MM.1S (cell line): ENCODE measurements at regions not wholly inside any gene's neighbourhood (a gene's known extent, or its start where the extent isn't known, plus 50 kb on each side); places are given as distances from the start of the nearest gene placed in this dataset.

ENCODE experiments used
- DNase-seq: peaks from one replicate; pipeline ENCODE4 v3.0.0-alpha.2; 2015
- H2AFZ ChIP-seq: fragments of 300-600 bp; sonication (generic); 2 replicates; pipeline ENCODE4 v1.6.0; 2016; ENCODE audit warnings: antibody characterized with exemption, low read length
- H3F3A ChIP-seq: fragments of 300-600 bp; sonication (generic); 2 replicates; pipeline ENCODE4 v1.6.1; 2016; ENCODE audit warnings: mild to moderate bottlenecking, antibody characterized with exemption, low read length, moderate library complexity, mixed read lengths; ENCODE audit not compliant: insufficient read depth
- H3K27ac ChIP-seq: fragments of 300-600 bp; sonication (generic); 2 replicates; pipeline ENCODE4 v1.5.1; 2016; ENCODE audit warnings: mild to moderate bottlenecking, low read length
- H3K27me3 ChIP-seq: fragments of 300-600 bp; sonication (generic); replicated peaks from 2 replicates; pipeline ENCODE4 v1.6.0; 2016; ENCODE audit warnings: low read length; ENCODE audit not compliant: insufficient read depth
- H3K36me3 ChIP-seq: fragments of 300-600 bp; sonication (generic); replicated peaks from 2 replicates; pipeline ENCODE4 v1.6.1; 2016; ENCODE audit warnings: mild to moderate bottlenecking, low read length, mixed read lengths; ENCODE audit not compliant: insufficient read depth
- H3K4me1 ChIP-seq: fragments of 300-600 bp; sonication (generic); 2 replicates; pipeline ENCODE4 v1.6.1; 2016; ENCODE audit warnings: low read length, mixed read lengths
- H3K4me2 ChIP-seq: fragments of 300-600 bp; sonication (generic); 2 replicates; pipeline ENCODE4 v1.6.0; 2016; ENCODE audit warnings: low read depth, low read length
- H3K4me3 ChIP-seq: fragments of 300-600 bp; sonication (generic); 2 replicates; pipeline ENCODE4 v1.5.1; 2016; ENCODE audit warnings: low read length, mixed read lengths
- H3K79me2 ChIP-seq: fragments of 300-600 bp; sonication (generic); 2 replicates; pipeline ENCODE4 v1.6.1; 2016; ENCODE audit warnings: mixed run types, low read length, mixed read lengths
- H3K9ac ChIP-seq: fragments of 300-600 bp; sonication (generic); 2 replicates; pipeline ENCODE4 v1.6.1; 2016; ENCODE audit warnings: low read length, mixed read lengths
- H3K9me2 ChIP-seq: fragments of 300-600 bp; sonication (generic); replicated peaks from 2 replicates; pipeline ENCODE4 v1.6.1; 2016; ENCODE audit warnings: mild to moderate bottlenecking, low read length, mixed read lengths; ENCODE audit not compliant: insufficient read depth
- H3K9me3 ChIP-seq: fragments of 300-600 bp; sonication (generic); replicated peaks from 2 replicates; pipeline ENCODE4 v1.6.1; 2016; ENCODE audit warnings: mild to moderate bottlenecking, low read length, mixed read lengths; ENCODE audit not compliant: insufficient read depth
- H4K20me1 ChIP-seq: fragments of 300-600 bp; sonication (generic); 2 replicates; pipeline ENCODE4 v1.6.1; 2016; ENCODE audit warnings: mild to moderate bottlenecking, low read length, moderate library complexity, mixed read lengths; ENCODE audit not compliant: insufficient read depth
- EZH2 ChIP-seq: fragments of 300-600 bp; sonication (generic); optimal IDR thresholded peaks from 2 replicates; pipeline ENCODE3; 2017; ENCODE audit warnings: low read depth, mild to moderate bottlenecking, antibody characterized with exemption, low read length, mixed read lengths
- EZH2phosphoT487 ChIP-seq: fragments of 300-600 bp; sonication (generic); IDR thresholded peaks from 2 replicates; pipeline ENCODE4 v1.6.1; 2018; ENCODE audit warnings: antibody characterized with exemption, low read length
- TF ChIP-seq, protein P1 (sequence below): fragments of 300-600 bp; sonication (generic); IDR thresholded peaks from 2 replicates; pipeline ENCODE4 v1.5.1; 2016; ENCODE audit warnings: antibody characterized with exemption, low read length, mixed read lengths

DNA sequence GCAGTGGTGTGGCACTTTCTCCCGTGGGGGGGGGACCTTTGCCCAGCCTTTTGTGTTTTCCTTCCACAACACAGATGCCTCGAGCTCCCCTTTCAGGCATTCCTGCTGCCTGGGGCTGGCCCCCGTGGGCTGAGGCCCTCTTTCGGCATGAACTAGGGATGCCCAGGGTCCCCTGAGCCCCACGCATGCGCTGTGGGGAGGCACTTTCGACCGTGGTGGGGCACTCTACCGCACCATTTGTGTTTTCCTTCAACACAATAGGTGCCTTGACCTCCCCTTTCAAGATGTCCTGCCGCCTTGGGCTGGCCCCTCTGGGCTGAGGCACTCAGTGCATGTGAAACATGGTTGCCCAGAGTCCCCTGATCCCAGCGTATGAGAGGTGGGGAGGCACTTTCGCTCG, 363.7 kb downstream of the ALG10 start:
- H3K79me2 ChIP-seq = no peaks in the 10 kb centered on the region
- no peaks in the 10 kb centered on the region for H3K9me2 ChIP-seq
- H4K20me1 ChIP-seq = no peaks in the 10 kb centered on the region
- H2AFZ ChIP-seq = no peak overlapping the region
- TF ChIP-seq EZH2phosphoT487 = no peak
- no peak for TF ChIP-seq EZH2
- TF ChIP-seq, protein P1, sequence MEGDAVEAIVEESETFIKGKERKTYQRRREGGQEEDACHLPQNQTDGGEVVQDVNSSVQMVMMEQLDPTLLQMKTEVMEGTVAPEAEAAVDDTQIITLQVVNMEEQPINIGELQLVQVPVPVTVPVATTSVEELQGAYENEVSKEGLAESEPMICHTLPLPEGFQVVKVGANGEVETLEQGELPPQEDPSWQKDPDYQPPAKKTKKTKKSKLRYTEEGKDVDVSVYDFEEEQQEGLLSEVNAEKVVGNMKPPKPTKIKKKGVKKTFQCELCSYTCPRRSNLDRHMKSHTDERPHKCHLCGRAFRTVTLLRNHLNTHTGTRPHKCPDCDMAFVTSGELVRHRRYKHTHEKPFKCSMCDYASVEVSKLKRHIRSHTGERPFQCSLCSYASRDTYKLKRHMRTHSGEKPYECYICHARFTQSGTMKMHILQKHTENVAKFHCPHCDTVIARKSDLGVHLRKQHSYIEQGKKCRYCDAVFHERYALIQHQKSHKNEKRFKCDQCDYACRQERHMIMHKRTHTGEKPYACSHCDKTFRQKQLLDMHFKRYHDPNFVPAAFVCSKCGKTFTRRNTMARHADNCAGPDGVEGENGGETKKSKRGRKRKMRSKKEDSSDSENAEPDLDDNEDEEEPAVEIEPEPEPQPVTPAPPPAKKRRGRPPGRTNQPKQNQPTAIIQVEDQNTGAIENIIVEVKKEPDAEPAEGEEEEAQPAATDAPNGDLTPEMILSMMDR = no peak
- no peaks in the 10 kb centered on the region for H3F3A ChIP-seq
- no peak for DNase-seq
- no peak overlapping the region for H3K4me3 ChIP-seq
- H3K9me3 ChIP-seq = no peaks in the 10 kb centered on the region
- no peak overlapping the region for H3K9ac ChIP-seq
- no peaks in the 10 kb centered on the region for H3K4me1 ChIP-seq
- no peak overlapping the region for H3K4me2 ChIP-seq
- no peaks in the 10 kb centered on the region for H3K36me3 ChIP-seq
- no peaks in the 10 kb centered on the region for H3K27me3 ChIP-seq
- H3K27ac ChIP-seq = no peak overlapping the region

- TF ChIP-seq EZH2 = no peak
- no peak for TF ChIP-seq EZH2phosphoT487
- TF ChIP-seq, protein P1 = no peak
- DNase-seq = no peak
- H3K27me3 ChIP-seq = no peaks in the 10 kb centered on the region
- H3K4me1 ChIP-seq = no peaks in the 10 kb centered on the region
- H3K79me2 ChIP-seq = no peaks in the 10 kb centered on the region
- no peak overlapping the region for H3K4me3 ChIP-seq
- H3K36me3 ChIP-seq = no peaks in the 10 kb centered on the region
- H3K9me3 ChIP-seq = no peaks in the 10 kb centered on the region
- H3K9ac ChIP-seq = no peak overlapping the region
- no peak overlapping the region for H3K27ac ChIP-seq
- H3K9me2 ChIP-seq = no peaks in the 10 kb centered on the region
- H4K20me1 ChIP-seq = no peaks in the 10 kb centered on the region
- H3F3A ChIP-seq = no peaks in the 10 kb centered on the region
- H3K4me2 ChIP-seq = no peak overlapping the region
- no peak overlapping the region for H2AFZ ChIP-seq
These were observed 364.4 kb downstream of the ALG10 start for GRCh38 chr12:34386621-34387255.

DNA sequence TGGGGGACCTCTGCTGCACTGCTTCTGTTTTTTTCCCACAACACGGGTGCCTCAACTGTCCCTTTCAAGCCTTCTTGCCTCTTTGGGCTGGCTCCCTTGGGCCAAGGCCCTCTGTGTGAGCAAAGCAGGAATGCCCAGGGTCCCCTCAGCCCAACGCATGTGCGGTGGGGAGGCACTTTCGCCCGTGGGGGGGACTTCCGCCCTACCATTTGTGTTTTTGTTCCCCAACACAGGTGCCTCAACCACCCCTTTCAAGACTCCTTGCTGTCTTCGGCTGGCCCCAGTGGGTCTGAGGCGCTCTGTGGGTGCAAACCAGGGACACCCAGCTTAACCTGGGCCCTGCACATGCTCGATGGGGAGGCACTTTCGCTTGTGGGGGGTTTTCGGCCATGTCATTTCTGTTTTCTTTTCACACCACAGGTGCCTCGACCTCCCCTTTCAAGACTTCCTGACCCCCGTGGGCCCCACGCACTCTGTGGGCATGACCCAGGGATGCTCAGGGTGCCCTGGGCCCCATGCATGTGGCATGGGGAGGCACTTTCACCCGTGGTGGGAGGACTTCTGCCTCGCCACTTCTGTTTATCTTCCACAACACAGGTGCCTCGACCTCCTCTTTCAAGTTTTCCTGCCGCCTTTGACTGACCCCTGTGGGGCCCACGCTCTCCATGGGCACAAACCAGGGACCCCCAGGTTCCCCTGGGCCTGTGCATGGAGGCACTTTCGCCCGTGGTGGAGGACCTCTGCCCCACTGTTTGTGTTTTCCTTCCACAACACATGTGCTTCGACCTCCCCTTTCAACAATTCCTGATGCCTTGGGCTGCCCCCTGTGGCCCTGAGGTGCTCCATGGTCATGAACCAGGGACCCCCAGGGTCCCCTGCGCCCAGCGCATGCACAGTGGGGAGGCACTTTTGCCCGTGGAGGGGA, 365.7 kb downstream of the ALG10 start:
- Histone ChIP-seq H3K9me3 (no peaks in the 10 kb centered on the region), H3K4me1 (no peaks in the 10 kb centered on the region), H3K27me3 (no peaks in the 10 kb centered on the region), H3K9ac (no peak overlapping the region), H3K27ac (no peak overlapping the region), H3K36me3 (no peaks in the 10 kb centered on the region), H4K20me1 (no peaks in the 10 kb centered on the region), H3K4me2 (no peak overlapping the region), H2AFZ (no peak overlapping the region), H3K9me2 (no peaks in the 10 kb centered on the region), H3K4me3 (no peak overlapping the region), H3F3A (no peaks in the 10 kb centered on the region), H3K79me2 (no peaks in the 10 kb centered on the region)
- no peak for DNase-seq
- TF ChIP-seq EZH2 (no peak), EZH2phosphoT487 (no peak)
- TF ChIP-seq, protein P1 = no peak
